ENCODE measurements at regions not wholly inside any gene's neighbourhood (a gene's known extent, or its start where the extent isn't known, plus 50 kb on each side); places are given as distances from the start of the nearest gene placed in this dataset.

- TF ChIP-seq BCL11A (IDR thresholded peaks at IDR 0.05; ENCODE audit: low read depth in 2 of 2, low read length in 2 of 2), result no peak
- TF ChIP-seq, protein P1, sequence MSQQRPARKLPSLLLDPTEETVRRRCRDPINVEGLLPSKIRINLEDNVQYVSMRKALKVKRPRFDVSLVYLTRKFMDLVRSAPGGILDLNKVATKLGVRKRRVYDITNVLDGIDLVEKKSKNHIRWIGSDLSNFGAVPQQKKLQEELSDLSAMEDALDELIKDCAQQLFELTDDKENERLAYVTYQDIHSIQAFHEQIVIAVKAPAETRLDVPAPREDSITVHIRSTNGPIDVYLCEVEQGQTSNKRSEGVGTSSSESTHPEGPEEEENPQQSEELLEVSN (IDR thresholded peaks at IDR 0.05), result no peak
- TF ChIP-seq RXRA (IDR thresholded peaks at IDR 0.05; ENCODE audit: insufficient read depth, low read depth, low read length), result no peak
- no peak for TF ChIP-seq MAX (IDR thresholded peaks at IDR 0.05)
- no peak for TF ChIP-seq CTCF (IDR thresholded peaks at IDR 0.05; ENCODE audit: control extremely low read depth in 1 of 3, insufficient read depth in 1 of 3, low read depth in 1 of 3, low read length in 3 of 3)
- no peak for TF ChIP-seq ATF3 (IDR thresholded peaks at IDR 0.05; ENCODE audit: insufficient read depth, low read depth, low read length)
- no peak for TF ChIP-seq ZNF274 (IDR thresholded peaks at IDR 0.05; ENCODE audit: borderline replicate concordance, extremely low read depth, low read length)
- no peak for TF ChIP-seq BRCA1 (IDR thresholded peaks at IDR 0.05; ENCODE audit: low read depth, low read length)
These were observed 74.8 kb upstream of the LRRN2 start for GRCh38 chr1:204760350-204760749.
